ENCODE measurements at regions not wholly inside any gene's neighbourhood (a gene's known extent, or its start where the extent isn't known, plus 50 kb on each side); places are given as distances from the start of the nearest gene placed in this dataset.

GRCh38 chr15:100704281-100705055 is 102.1 kb downstream of the ASB7 start:
- TF ChIP-seq EP300 (IDR thresholded peaks at IDR 0.05) (no peak), CTCF (IDR thresholded peaks at IDR 0.05) (no peak), POLR2A (IDR thresholded peaks at IDR 0.05) (no peak)

Measured in ovary (tissue), 3 donors.